DND-41 (cell line): ENCODE measurements at regions not wholly inside any gene's neighbourhood (a gene's known extent, or its start where the extent isn't known, plus 50 kb on each side); places are given as distances from the start of the nearest gene placed in this dataset.

Source experiments
- ATAC-seq: fragments of 200-7000 bp; cut with Tn5 transposase; 3 replicates; pipeline ENCODE4 v1.9.1; 2021; ENCODE audit warnings: low read depth; ENCODE audit not compliant: insufficient read depth
- DNase-seq: peaks from one replicate; pipeline ENCODE4 v3.0.0-alpha.2; 2020
- H2AFZ ChIP-seq: 2 replicates; pipeline ENCODE4 v1.6.0; 2012; ENCODE audit warnings: low read depth, low read length
- H3K27ac ChIP-seq: 2 replicates; pipeline ENCODE4 v1.5.1; 2012; ENCODE audit warnings: low read length, inconsistent platforms
- H3K27me3 ChIP-seq: fragments of 200-600 bp; sonication (generic); 2 replicates; pipeline ENCODE4 v1.6.0; 2012; ENCODE audit warnings: low read length, mild to moderate bottlenecking, inconsistent platforms; ENCODE audit not compliant: insufficient read depth, poor library complexity
- H3K36me3 ChIP-seq: 2 replicates; pipeline ENCODE4 v1.5.1; 2012; ENCODE audit warnings: low read length, inconsistent platforms; ENCODE audit not compliant: insufficient read depth
- H3K4me1 ChIP-seq: 2 replicates; pipeline ENCODE4 v1.5.1; 2012; ENCODE audit warnings: mild to moderate bottlenecking, low read length; ENCODE audit not compliant: insufficient read depth
- H3K4me2 ChIP-seq: 2 replicates; pipeline ENCODE4 v1.6.0; 2012; ENCODE audit warnings: mild to moderate bottlenecking, moderate library complexity, low read length, inconsistent platforms; ENCODE audit not compliant: insufficient read depth
- H3K4me3 ChIP-seq, 2 experiments: fragments of 200-600 bp in 1 of 2; shearing (Covaris generic) in 1 of 2; 2 replicates each; pipeline ENCODE4 v1.5.1; 2012 to 2016; ENCODE audit warnings: inconsistent platforms in 2 of 2, low read length in 2 of 2, mild to moderate bottlenecking in 2 of 2, low read depth in 1 of 2, moderate library complexity in 1 of 2
- H3K79me2 ChIP-seq: 2 replicates; pipeline ENCODE4 v1.6.0; 2012; ENCODE audit warnings: low read length, inconsistent platforms; ENCODE audit not compliant: insufficient read depth
- H3K9ac ChIP-seq: 2 replicates; pipeline ENCODE4 v1.6.0; 2012; ENCODE audit warnings: low read depth, mild to moderate bottlenecking, inconsistent platforms, low read length, moderate library complexity
- H3K9me3 ChIP-seq: 2 replicates; pipeline ENCODE4 v1.5.1; 2012; ENCODE audit warnings: low read length, moderate library complexity, mild to moderate bottlenecking, inconsistent platforms; ENCODE audit not compliant: insufficient read depth, severe bottlenecking
- H4K20me1 ChIP-seq: 2 replicates; pipeline ENCODE4 v1.6.0; 2012; ENCODE audit warnings: low read length; ENCODE audit not compliant: insufficient read depth
- CTCF ChIP-seq: IDR thresholded peaks from 2 replicates; pipeline ENCODE4 v1.5.1; 2012; ENCODE audit warnings: borderline replicate concordance, low read length, moderate library complexity, mild to moderate bottlenecking; ENCODE audit not compliant: poor library complexity, severe bottlenecking; ENCODE audit errors: extremely low read depth
- EZH2 ChIP-seq: IDR thresholded peaks from 3 replicates; pipeline ENCODE4 v1.6.1; 2012; ENCODE audit warnings: borderline replicate concordance, low read depth, mild to moderate bottlenecking, moderate library complexity, low read length, inconsistent platforms; ENCODE audit not compliant: severe bottlenecking

GRCh38 chr5:133785182-133785581 is 172.8 kb upstream of the FSTL4 start:
- TF ChIP-seq EZH2 (no peak), CTCF (no peak)
- Histone ChIP-seq H3K27me3 (peaks cover 16% of the 10 kb centered on the region), H3K27ac (no peak overlapping the region), H4K20me1 (no peaks in the 10 kb centered on the region), H3K9ac (no peak overlapping the region), H3K4me3 (no peak overlapping the region), H3K4me2 (no peak overlapping the region), H3K9me3 (no peaks in the 10 kb centered on the region), H3K4me1 (no peaks in the 10 kb centered on the region), H3K36me3 (no peaks in the 10 kb centered on the region), H3K79me2 (no peaks in the 10 kb centered on the region), H2AFZ (no peak overlapping the region)
- ATAC-seq (no peak), DNase-seq (no peak)

GRCh38 chr5:133783481-133783880 is 171.1 kb upstream of the FSTL4 start:
- H3K9me3 ChIP-seq: no peaks in the 10 kb centered on the region
- H3K27ac ChIP-seq: no peak overlapping the region
- H3K4me3 ChIP-seq: no peak overlapping the region
- DNase-seq (no peak), ATAC-seq (no peak)
- no peak overlapping the region for H2AFZ ChIP-seq
- H3K79me2 ChIP-seq: no peaks in the 10 kb centered on the region
- peaks cover 10% of the 10 kb centered on the region for H3K27me3 ChIP-seq
- no peak overlapping the region for H3K9ac ChIP-seq
- no peaks in the 10 kb centered on the region for H4K20me1 ChIP-seq
- H3K4me2 ChIP-seq: no peak overlapping the region
- no peaks in the 10 kb centered on the region for H3K4me1 ChIP-seq
- TF ChIP-seq EZH2: no peak
- TF ChIP-seq CTCF: no peak
- no peaks in the 10 kb centered on the region for H3K36me3 ChIP-seq

- Histone ChIP-seq H3K36me3 (no peaks in the 10 kb centered on the region), H3K79me2 (no peaks in the 10 kb centered on the region), H3K4me1 (no peaks in the 10 kb centered on the region), H3K27ac (no peak overlapping the region), H4K20me1 (no peaks in the 10 kb centered on the region), H2AFZ (no peak overlapping the region), H3K4me2 (no peak overlapping the region), H3K4me3 (no peak overlapping the region), H3K27me3 (peaks cover 10% of the 10 kb centered on the region), H3K9me3 (no peaks in the 10 kb centered on the region), H3K9ac (no peak overlapping the region)
- DNase-seq (no peak), ATAC-seq (no peak)
- TF ChIP-seq EZH2 (no peak), CTCF (no peak)
Observed at GRCh38 chr5:133782736-133783135, 170.4 kb upstream of the FSTL4 start.
